ENCODE measurements at regions not wholly inside any gene's neighbourhood (a gene's known extent, or its start where the extent isn't known, plus 50 kb on each side); places are given as distances from the start of the nearest gene placed in this dataset.

DNA sequence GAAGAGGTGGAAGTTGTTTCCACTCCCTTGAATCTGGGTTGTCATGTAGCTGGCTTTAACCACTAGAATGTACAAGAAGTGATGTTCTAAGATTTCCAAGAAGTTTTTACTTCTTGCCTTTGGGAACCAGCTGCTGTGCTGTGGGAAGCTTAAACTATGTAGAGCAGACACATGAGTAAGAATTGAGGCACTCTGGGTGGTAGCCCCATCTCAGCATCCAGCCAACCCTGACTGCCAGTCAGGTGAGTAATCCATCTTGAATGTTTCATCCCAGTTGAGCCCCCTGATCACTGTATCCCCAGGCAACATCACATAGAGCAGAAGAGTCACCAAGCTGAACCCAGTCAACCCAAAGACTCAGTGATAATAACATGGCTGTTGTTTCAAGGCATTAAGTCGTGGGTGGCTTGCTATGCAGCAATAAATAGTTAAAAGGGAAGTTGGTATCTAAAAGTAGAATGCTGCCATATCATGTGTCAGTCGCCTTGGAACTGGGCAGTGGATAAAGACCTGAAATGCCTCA lies 62.8 kb upstream of the GPR139 start:
- H3K27ac ChIP-seq (ENCODE audit: low read depth, low read length), result no peak overlapping the region
- no peak overlapping the region for H3K4me3 ChIP-seq (ENCODE audit: low read depth in 1 of 5, low read length in 5 of 5)
- peaks cover 0 to 4% (median 0%) of the 10 kb centered on the region in 5 donors for H3K27me3 ChIP-seq (ENCODE audit: control insufficient read depth in 5 of 5, insufficient read depth in 4 of 5, low read length in 5 of 5)
- H3K4me1 ChIP-seq (ENCODE audit: control insufficient read depth in 5 of 5, insufficient read depth in 5 of 5, low read length in 5 of 5), result no peaks in the 10 kb centered on the region
- H3K36me3 ChIP-seq (ENCODE audit: control insufficient read depth in 5 of 5, insufficient read depth in 5 of 5, low read length in 5 of 5), result no peaks in the 10 kb centered on the region
- H3K9ac ChIP-seq (ENCODE audit: low read length in 5 of 5), result no peak overlapping the region
- peaks cover 0 to 15% (median 8%) of the 10 kb centered on the region in 5 donors for H3K9me3 ChIP-seq (ENCODE audit: control insufficient read depth in 5 of 5, low read length in 5 of 5)

- Histone ChIP-seq H3K27me3 (ENCODE audit: control insufficient read depth in 5 of 5, insufficient read depth in 4 of 5, low read length in 5 of 5) (peaks cover 0 to 3% (median 0%) of the 10 kb centered on the region in 5 donors), H3K4me1 (ENCODE audit: control insufficient read depth in 5 of 5, insufficient read depth in 5 of 5, low read length in 5 of 5) (no peaks in the 10 kb centered on the region)
Measured at GRCh38 chr16:20129375-20129774, 55.7 kb upstream of the GPR139 start.

More at GRCh38 chr16:20129375-20129774, 55.7 kb upstream of the GPR139 start:
- Histone ChIP-seq H3K36me3 (ENCODE audit: control insufficient read depth in 5 of 5, insufficient read depth in 5 of 5, low read length in 5 of 5) (no peaks in the 10 kb centered on the region), H3K9ac (ENCODE audit: low read length in 5 of 5) (no peak overlapping the region), H3K9me3 (ENCODE audit: control insufficient read depth in 5 of 5, low read length in 5 of 5) (peaks cover 9 to 28% (median 20%) of the 10 kb centered on the region in 5 donors), H3K27ac (ENCODE audit: low read depth, low read length) (no peak overlapping the region), H3K4me3 (ENCODE audit: low read depth in 1 of 5, low read length in 5 of 5) (no peak overlapping the region)

All from subcutaneous abdominal adipose tissue (tissue), 5 donors.